K562 (cell line): ENCODE measurements at regions not wholly inside any gene's neighbourhood (a gene's known extent, or its start where the extent isn't known, plus 50 kb on each side); places are given as distances from the start of the nearest gene placed in this dataset.

ENCODE experiments used
- ATAC-seq: fragments of 200-7000 bp; cut with Tn5 transposase; 3 replicates; pipeline ENCODE4 v1.9.1; 2020; ENCODE audit warnings: moderate library complexity
- BruUV-seq: library from RNA; stranded (reverse); fragments of 400-500 nt; replicated peaks from 2 replicates; lab custom pipeline; 2021; lab: Mats Ljungman, UMichigan
- CTCF ChIA-PET: fragments of 300-600 bp; formaldehyde crosslinking; extraction: SDS; loops from one replicate; lab custom pipeline; 2021; ENCODE audit warnings: low intra/inter-chr PET ratio; lab: Yijun Ruan, JAX
- POLR2A ChIA-PET: fragments of 300-600, 350-650 bp; sonication (Branson Sonifier 250); formaldehyde crosslinking; extraction: SDS; loops from one replicate; lab custom pipeline; 2021; ENCODE audit warnings: antibody characterized with exemption, inconsistent platforms; lab: Yijun Ruan, JAX
- DNase-seq, 4 experiments: peaks; one replicate each; pipeline versions ENCODE4 v3.0.0 to v3.0.0-alpha.2; 2011 to 2018; ENCODE audit warnings: low spot score in 3 of 4, mixed read lengths in 3 of 4; ENCODE audit errors: extremely low read depth in 1 of 4
- FAIRE-seq: peaks from 2 replicates; lab custom pipeline; 2011; peaks lifted over from hg19 to GRCh38; lab: Jason Lieb, UNC
- H2AFZ ChIP-seq: 2 replicates; pipeline ENCODE4 v1.6.0; 2011; ENCODE audit warnings: low read depth, low read length, control low read depth, inconsistent platforms
- H3K27ac ChIP-seq: fragments of 200-600 bp; 3 replicates; pipeline ENCODE4 v1.8.0; 2011; ENCODE audit warnings: low read depth, mild to moderate bottlenecking, control low read depth, inconsistent platforms, low read length, moderate library complexity, mixed read lengths; ENCODE audit errors: extremely low read depth
- H3K27me3 ChIP-seq, 2 experiments: fragments of 300-600 bp in 1 of 2; 2 replicates in 1 of 2; 3 replicates in 1 of 2; pipeline versions ENCODE4 v1.6.0 to v1.8.0; 2011; ENCODE audit warnings: inconsistent platforms in 2 of 2, low read length in 2 of 2, mild to moderate bottlenecking in 1 of 2, mixed read lengths in 1 of 2, moderate library complexity in 1 of 2; ENCODE audit not compliant: control insufficient read depth in 2 of 2, insufficient read depth in 2 of 2
- H3K36me3 ChIP-seq: fragments of 300-600 bp; 3 replicates; pipeline ENCODE4 v1.8.0; 2011; ENCODE audit warnings: mild to moderate bottlenecking, low read length, inconsistent platforms; ENCODE audit not compliant: control insufficient read depth, insufficient read depth
- H3K4me1 ChIP-seq, 2 experiments: fragments of 200-600 bp in 1 of 2; replicated peaks in 1 of 2; 2 replicates in 1 of 2; 3 replicates in 1 of 2; pipeline versions ENCODE4 v1.5.1 to v1.8.0; 2011; ENCODE audit warnings: inconsistent platforms in 2 of 2, low read length in 2 of 2, mild to moderate bottlenecking in 1 of 2, mixed read lengths in 1 of 2, moderate library complexity in 1 of 2; ENCODE audit not compliant: control insufficient read depth in 2 of 2, insufficient read depth in 2 of 2
- H3K4me2 ChIP-seq: 2 replicates; pipeline ENCODE4 v1.6.1; 2011; ENCODE audit warnings: low read length, control low read depth, inconsistent platforms, mixed read lengths; ENCODE audit not compliant: insufficient read depth
- H3K4me3 ChIP-seq: fragments of 200-600 bp; sonication (generic), shearing (Covaris generic); 2 replicates; pipeline ENCODE4 v1.5.1; 2016; ENCODE audit warnings: control low read depth, inconsistent platforms
- H3K79me2 ChIP-seq: fragments of 200-600 bp; 3 replicates; pipeline ENCODE4 v1.8.0; 2011; ENCODE audit warnings: low read length, inconsistent platforms; ENCODE audit not compliant: control insufficient read depth, insufficient read depth
- H3K9ac ChIP-seq, 2 experiments: 2 replicates each; pipeline versions ENCODE4 v1.6.0 to v1.6.1; 2011; ENCODE audit warnings: low read depth in 2 of 2, low read length in 2 of 2, control low read depth in 1 of 2, inconsistent platforms in 1 of 2, mild to moderate bottlenecking in 1 of 2, mixed read lengths in 1 of 2; ENCODE audit not compliant: insufficient read depth in 1 of 2
- H3K9me1 ChIP-seq: one replicate; pipeline ENCODE4 v1.6.0; 2011; ENCODE audit warnings: inconsistent platforms, mild to moderate bottlenecking, low read length, moderate library complexity; ENCODE audit not compliant: control insufficient read depth, insufficient read depth
- H3K9me3 ChIP-seq: replicated peaks from 2 replicates; pipeline ENCODE4 v1.5.1; 2011; ENCODE audit warnings: low read depth, low read length, inconsistent platforms; ENCODE audit not compliant: control insufficient read depth, insufficient read depth
- H4K20me1 ChIP-seq: replicated peaks from 2 replicates; pipeline ENCODE4 v1.6.1; 2011; ENCODE audit warnings: low read length, inconsistent platforms, mixed read lengths; ENCODE audit not compliant: control insufficient read depth, insufficient read depth
- BRD9 ChIP-seq: fragments of 450-650 bp; IDR thresholded peaks from 2 replicates; pipeline ENCODE4 v1.6.1; 2018; ENCODE audit warnings: low read depth; ENCODE audit not compliant: partially characterized antibody
- EZH2 ChIP-seq: IDR thresholded peaks from 2 replicates; pipeline ENCODE4 v1.6.1; 2012; ENCODE audit warnings: low read depth, mild to moderate bottlenecking, inconsistent platforms, low read length, borderline replicate concordance
- PHB2 ChIP-seq: fragments of 450-650 bp; IDR thresholded peaks from 2 replicates; pipeline ENCODE4 v1.6.1; 2017; ENCODE audit warnings: low read depth
- SETDB1 ChIP-seq: IDR thresholded peaks from one replicate; pipeline ENCODE4 v1.6.1; 2012; ENCODE audit warnings: low read length, control low read depth, inconsistent platforms
- ZBTB2 ChIP-seq: fragments of 450-650 bp; IDR thresholded peaks from 2 replicates; pipeline ENCODE4 v1.6.1; 2016; ENCODE audit warnings: antibody characterized with exemption
- ZBTB33 ChIP-seq: sonication (generic); formaldehyde crosslinking; IDR thresholded peaks from 2 replicates; pipeline ENCODE4 v1.8.1; 2023; ENCODE audit warnings: mild to moderate bottlenecking, missing genetic modification reagents
- ZC3H4 ChIP-seq: sonication (generic); formaldehyde crosslinking; IDR thresholded peaks from 2 replicates; pipeline ENCODE4 v1.9.0; 2021; ENCODE audit warnings: missing genetic modification reagents, borderline replicate concordance
- ZHX1 ChIP-seq: fragments of 150-350 bp; conservative IDR thresholded peaks from 2 replicates; pipeline ENCODE4 v1.6.1; 2014; ENCODE audit warnings: low read length
- ZNF407 ChIP-seq: fragments of 450-650 bp; IDR thresholded peaks from 2 replicates; pipeline ENCODE4 v1.6.1; 2016; ENCODE audit warnings: low read depth
- WGBS: fragments of 100-300 bp; shearing (Covaris generic); methylation state at CpG from one replicate; pipeline ENCODE4 v1.1.6; 2016; ENCODE audit warnings: low coverage, mixed read lengths; ENCODE audit not compliant: insufficient coverage; ENCODE audit errors: missing lambda C conversion rate; 5-methylcytosine and 5-hydroxymethylcytosine counted together
- in situ Hi-C: fragments of 300-500 bp; cut with MboI; formaldehyde crosslinking; loops from 4 replicates; pipeline ENCODE4 v1.15.0; 2018; ENCODE audit warnings: inconsistent platforms, mixed read lengths
- intact Hi-C: fragments of 100-400 bp; cut with micrococcal nuclease; formaldehyde crosslinking; loops from 2 replicates; pipeline ENCODE4 v1.14.2; 2022

GRCh38 chr4:59249110-59249509, 1951.0 kb upstream of the ADGRL3 start:
- Histone ChIP-seq H3K4me2 (no peak overlapping the region), H3K9ac (no peak overlapping the region), H2AFZ (no peak overlapping the region), H3K27me3 (no peaks in the 10 kb centered on the region), H3K79me2 (no peaks in the 10 kb centered on the region), H3K36me3 (no peaks in the 10 kb centered on the region), H3K27ac (no peak overlapping the region), H3K9me3 (no peaks in the 10 kb centered on the region), H3K9me1 (no peaks in the 10 kb centered on the region), H3K4me3 (no peak overlapping the region), H4K20me1 (no peaks in the 10 kb centered on the region), H3K4me1 (no peaks in the 10 kb centered on the region)
- FAIRE-seq (no peak), DNase-seq (no peak), ATAC-seq (no peak)
- POLR2A ChIA-PET = no interaction called here
- in situ Hi-C loops = no loop called here
- WGBS = 0% methylated on average over 2 of the region's 2 CpGs
- no TSS peak for BruUV-seq
- CTCF ChIA-PET = no interaction called here
- intact Hi-C loops = no loop called here
- TF ChIP-seq BRD9 (no peak), ZHX1 (no peak), ZC3H4 (CRISPR knock-in tag) (no peak), EZH2 (no peak), ZBTB33 (CRISPR knock-in tag) (no peak), PHB2 (no peak), ZNF407 (no peak), ZBTB2 (no peak), SETDB1 (no peak)
